Breast epithelium (tissue), 4 donors: ENCODE measurements at regions not wholly inside any gene's neighbourhood (a gene's known extent, or its start where the extent isn't known, plus 50 kb on each side); places are given as distances from the start of the nearest gene placed in this dataset.

Source experiments
- DNase-seq, 2 donors: peaks; one replicate each; pipeline ENCODE4 v3.0.0-alpha.2; 2019; ENCODE audit warnings: low spot score in 2 of 2
- H3K27ac ChIP-seq, 2 donors: fragments of 200-600 bp; sonication (generic) in 1 of 2; one replicate each; pipeline ENCODE4 v1.5.1; 2016 to 2019; ENCODE audit warnings: mild to moderate bottlenecking in 1 of 2
- H3K27me3 ChIP-seq, 2 donors: fragments of 200-600 bp; sonication (generic) in 1 of 2; one replicate each; pipeline versions ENCODE4 v1.5.1 to v1.6.0; 2017 to 2019; ENCODE audit warnings: control low read depth in 1 of 2, mild to moderate bottlenecking in 1 of 2
- H3K36me3 ChIP-seq: fragments of 200-600 bp; one replicate; pipeline ENCODE4 v1.5.1; 2019
- H3K4me1 ChIP-seq, 2 donors: fragments of 200-600 bp; sonication (generic); one replicate each; pipeline ENCODE4 v1.5.1; 2016 to 2019; ENCODE audit warnings: control low read depth in 1 of 2
- H3K4me3 ChIP-seq, 3 donors: fragments of 200-600 bp; sonication (generic); 1 replicate in 2 of 3; 2 replicates in 1 of 3; pipeline ENCODE4 v1.5.1; 2016 to 2019; ENCODE audit warnings: mild to moderate bottlenecking in 3 of 3, moderate library complexity in 2 of 3
- H3K9me3 ChIP-seq, 2 donors: fragments of 200-600 bp; sonication (generic) in 1 of 2; one replicate each; pipeline ENCODE4 v1.5.1; 2016 to 2019; ENCODE audit warnings: control low read depth in 1 of 2
- POLR2A ChIP-seq: fragments of 450-650 bp; IDR thresholded peaks from one replicate; pipeline ENCODE4 v1.6.1; 2016; ENCODE audit warnings: antibody characterized with exemption, mild to moderate bottlenecking, moderate library complexity
- POLR2AphosphoS5 ChIP-seq, 3 donors: sonication (generic); formaldehyde crosslinking; IDR thresholded peaks; one replicate each; pipeline ENCODE4 v1.6.1; 2017; ENCODE audit warnings: antibody characterized with exemption in 3 of 3
- intact Hi-C: fragments of 100-400 bp; cut with DNase I; formaldehyde crosslinking; loops from one replicate; pipeline ENCODE4 v1.15.1; 2023; ENCODE audit warnings: low total_unique reads
- TF ChIP-seq, protein P1 (sequence below), 3 donors: fragments of 450-650 bp; IDR thresholded peaks; one replicate each; pipeline ENCODE4 v1.5.1; 2016 to 2017; ENCODE audit warnings: antibody characterized with exemption in 3 of 3, mild to moderate bottlenecking in 3 of 3, moderate library complexity in 3 of 3

DNA sequence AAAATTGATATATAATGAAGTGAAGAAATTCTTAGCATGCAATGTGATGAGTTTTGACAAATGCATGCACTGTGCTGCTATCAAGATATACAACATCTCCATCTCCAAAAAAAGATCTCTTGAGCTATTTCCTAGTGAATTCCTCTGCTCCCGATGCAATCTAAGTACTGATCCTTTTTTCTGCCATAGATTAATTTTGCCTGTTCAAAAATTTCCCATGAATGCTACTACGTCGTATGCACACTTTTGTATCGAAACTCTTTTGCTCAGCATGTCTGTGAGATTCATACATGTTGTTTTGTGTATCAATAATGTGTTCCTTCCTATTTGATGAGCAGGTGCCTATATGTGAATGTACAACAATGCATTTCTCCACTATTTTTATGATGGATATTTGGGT is 647.4 kb downstream of the MTRR start:
- DNase-seq, result no peak
- intact Hi-C loops, result no loop called here
- Histone ChIP-seq H3K4me1 (no peaks in the 10 kb centered on the region), H3K36me3 (no peaks in the 10 kb centered on the region), H3K4me3 (no peak overlapping the region), H3K9me3 (no peaks in the 10 kb centered on the region), H3K27ac (no peak overlapping the region), H3K27me3 (no peaks in the 10 kb centered on the region)
- TF ChIP-seq POLR2AphosphoS5 (IDR thresholded peaks at IDR 0.05), result no peak
- no peak for TF ChIP-seq POLR2A
- TF ChIP-seq, protein P1, sequence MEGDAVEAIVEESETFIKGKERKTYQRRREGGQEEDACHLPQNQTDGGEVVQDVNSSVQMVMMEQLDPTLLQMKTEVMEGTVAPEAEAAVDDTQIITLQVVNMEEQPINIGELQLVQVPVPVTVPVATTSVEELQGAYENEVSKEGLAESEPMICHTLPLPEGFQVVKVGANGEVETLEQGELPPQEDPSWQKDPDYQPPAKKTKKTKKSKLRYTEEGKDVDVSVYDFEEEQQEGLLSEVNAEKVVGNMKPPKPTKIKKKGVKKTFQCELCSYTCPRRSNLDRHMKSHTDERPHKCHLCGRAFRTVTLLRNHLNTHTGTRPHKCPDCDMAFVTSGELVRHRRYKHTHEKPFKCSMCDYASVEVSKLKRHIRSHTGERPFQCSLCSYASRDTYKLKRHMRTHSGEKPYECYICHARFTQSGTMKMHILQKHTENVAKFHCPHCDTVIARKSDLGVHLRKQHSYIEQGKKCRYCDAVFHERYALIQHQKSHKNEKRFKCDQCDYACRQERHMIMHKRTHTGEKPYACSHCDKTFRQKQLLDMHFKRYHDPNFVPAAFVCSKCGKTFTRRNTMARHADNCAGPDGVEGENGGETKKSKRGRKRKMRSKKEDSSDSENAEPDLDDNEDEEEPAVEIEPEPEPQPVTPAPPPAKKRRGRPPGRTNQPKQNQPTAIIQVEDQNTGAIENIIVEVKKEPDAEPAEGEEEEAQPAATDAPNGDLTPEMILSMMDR (IDR thresholded peaks at IDR 0.05), result no peak

DNA sequence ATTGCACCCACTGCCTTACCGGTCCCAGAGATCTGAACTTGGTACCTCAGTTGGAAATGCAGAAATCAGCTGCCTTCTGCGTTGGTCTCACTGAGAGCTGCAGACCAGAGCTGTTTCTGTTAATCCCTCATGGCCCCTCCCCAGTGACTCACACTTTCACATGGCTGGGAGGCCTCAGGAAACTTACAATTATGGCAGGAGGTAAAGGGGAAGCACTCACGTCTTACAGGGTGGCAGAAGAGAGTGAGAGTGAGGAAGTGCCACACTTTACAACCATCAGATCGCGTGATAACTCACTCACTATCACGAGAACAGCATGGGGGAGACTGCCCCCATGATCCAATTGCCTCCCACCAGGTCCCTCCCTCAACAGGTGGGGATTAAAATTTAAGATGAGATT is 648.5 kb downstream of the MTRR start:
- Histone ChIP-seq H3K4me1 (no peaks in the 10 kb centered on the region), H3K27me3 (no peaks in the 10 kb centered on the region), H3K36me3 (no peaks in the 10 kb centered on the region), H3K9me3 (no peaks in the 10 kb centered on the region), H3K27ac (no peak overlapping the region), H3K4me3 (no peak overlapping the region)
- TF ChIP-seq POLR2A (no peak), POLR2AphosphoS5 (IDR thresholded peaks at IDR 0.05) (no peak)
- TF ChIP-seq, protein P1 (IDR thresholded peaks at IDR 0.05), result no peak
- no peak for DNase-seq
- intact Hi-C loops, result no loop called here

DNA sequence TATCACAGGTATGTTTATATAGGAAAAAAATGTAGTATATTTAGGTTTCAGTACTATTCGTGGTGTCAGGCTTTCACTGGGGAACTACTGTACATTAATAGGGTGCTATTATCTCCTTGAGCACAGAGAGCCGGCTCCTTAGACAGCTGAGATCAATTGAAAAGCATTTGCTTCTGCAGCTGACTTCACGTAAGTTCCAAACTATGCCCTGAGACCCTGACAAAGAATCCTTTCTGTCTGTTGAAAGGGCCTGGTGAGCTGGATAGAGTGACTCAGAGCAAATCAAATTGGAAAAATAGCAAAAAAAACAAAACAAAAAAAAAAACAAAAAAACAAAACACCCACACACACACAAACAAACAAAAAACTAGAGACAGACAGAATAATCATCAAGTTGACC is 652.0 kb downstream of the MTRR start:
- H3K4me1 ChIP-seq, result no peaks in the 10 kb centered on the region
- no peaks in the 10 kb centered on the region for H3K27me3 ChIP-seq
- H3K27ac ChIP-seq, result no peak overlapping the region
- TF ChIP-seq POLR2AphosphoS5 (IDR thresholded peaks at IDR 0.05) (no peak), POLR2A (no peak)
- no peaks in the 10 kb centered on the region for H3K9me3 ChIP-seq
- no peak for DNase-seq
- intact Hi-C loops, result no loop called here
- H3K4me3 ChIP-seq, result no peak overlapping the region
- no peaks in the 10 kb centered on the region for H3K36me3 ChIP-seq

DNA sequence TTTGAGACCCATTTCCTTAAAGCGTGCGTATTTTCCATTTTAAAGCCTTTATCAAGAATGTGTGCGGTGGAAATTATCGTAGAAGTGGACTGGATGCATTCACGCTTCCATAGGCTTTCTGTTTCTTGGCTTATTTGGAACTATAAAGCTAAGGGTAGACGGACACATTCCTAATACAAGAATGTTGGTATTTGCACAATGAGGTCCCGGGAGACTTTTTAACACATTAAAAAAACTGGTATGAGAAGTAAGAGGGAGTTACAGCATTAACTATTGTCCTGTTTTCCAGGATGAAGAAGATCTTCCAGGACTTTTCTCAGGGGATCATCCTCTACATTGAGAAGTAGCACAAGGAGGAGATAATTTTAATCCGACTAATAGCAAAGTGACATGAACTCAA is 653.0 kb downstream of the MTRR start:
- intact Hi-C loops, result no loop called here
- no peak for DNase-seq
- H3K9me3 ChIP-seq, result no peaks in the 10 kb centered on the region
- no peak overlapping the region for H3K27ac ChIP-seq
- no peaks in the 10 kb centered on the region for H3K36me3 ChIP-seq
- no peaks in the 10 kb centered on the region for H3K4me1 ChIP-seq
- no peaks in the 10 kb centered on the region for H3K27me3 ChIP-seq
- H3K4me3 ChIP-seq, result no peak overlapping the region
- TF ChIP-seq POLR2AphosphoS5 (IDR thresholded peaks at IDR 0.05), result no peak
- no peak for TF ChIP-seq POLR2A
- TF ChIP-seq, protein P1 (IDR thresholded peaks at IDR 0.05), result no peak

DNA sequence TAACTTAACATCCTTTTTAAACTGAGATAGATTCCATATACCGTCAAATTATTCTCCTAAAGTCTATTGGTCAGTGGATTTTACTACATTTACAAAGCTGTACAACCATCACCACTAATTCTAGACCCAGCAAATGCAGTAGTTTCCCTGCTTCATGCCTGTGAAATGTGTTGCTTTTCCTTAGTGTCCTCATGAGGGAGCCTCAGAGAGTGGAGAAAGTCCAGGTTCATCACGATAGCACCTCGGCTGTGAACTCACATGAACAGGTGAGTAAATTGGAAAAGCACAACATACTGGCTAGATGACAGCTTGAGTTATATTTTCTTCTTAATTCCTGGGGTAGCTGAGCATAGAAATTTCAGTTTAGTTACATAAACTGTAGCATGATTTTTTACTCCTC is 653.7 kb downstream of the MTRR start:
- Histone ChIP-seq H3K9me3 (no peaks in the 10 kb centered on the region), H3K27ac (no peak overlapping the region), H3K4me3 (no peak overlapping the region), H3K27me3 (no peaks in the 10 kb centered on the region), H3K36me3 (no peaks in the 10 kb centered on the region), H3K4me1 (no peaks in the 10 kb centered on the region)
- TF ChIP-seq POLR2A, result no peak
- TF ChIP-seq, protein P1 (IDR thresholded peaks at IDR 0.05), result no peak
- TF ChIP-seq POLR2AphosphoS5 (IDR thresholded peaks at IDR 0.05), result no peak
- intact Hi-C loops, result no loop called here
- no peak for DNase-seq

DNA sequence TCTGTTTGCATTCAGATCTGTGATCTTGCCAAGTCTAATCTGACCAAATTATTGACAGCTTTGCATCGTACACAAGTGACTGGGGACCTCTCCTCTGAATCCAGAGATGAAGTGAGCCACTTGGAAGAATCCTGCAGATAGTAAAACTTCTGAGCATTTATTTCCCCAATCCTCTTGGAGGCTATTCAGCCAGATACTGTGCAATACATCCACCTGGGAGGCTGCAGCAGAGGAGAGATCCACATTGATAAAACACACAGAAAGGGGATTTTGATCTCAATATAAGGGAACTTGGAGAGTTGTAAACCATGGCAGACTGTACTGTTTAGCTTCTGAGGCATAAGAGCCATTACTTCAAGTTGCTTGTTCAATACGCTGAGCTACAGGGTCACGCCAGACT is 654.6 kb downstream of the MTRR start:
- intact Hi-C loops, result no loop called here
- TF ChIP-seq, protein P1 (IDR thresholded peaks at IDR 0.05), result no peak
- TF ChIP-seq POLR2AphosphoS5 (IDR thresholded peaks at IDR 0.05) (no peak), POLR2A (no peak)
- DNase-seq, result no peak

More for the DNA sequence above, 654.6 kb downstream of the MTRR start:
- no peaks in the 10 kb centered on the region for H3K27me3 ChIP-seq
- H3K4me3 ChIP-seq, result no peak overlapping the region
- no peaks in the 10 kb centered on the region for H3K9me3 ChIP-seq
- no peaks in the 10 kb centered on the region for H3K4me1 ChIP-seq
- H3K36me3 ChIP-seq, result no peaks in the 10 kb centered on the region
- no peak overlapping the region for H3K27ac ChIP-seq
